Skin epidermis (tissue), 12 donors: ENCODE measurements at regions not wholly inside any gene's neighbourhood (a gene's known extent, or its start where the extent isn't known, plus 50 kb on each side); places are given as distances from the start of the nearest gene placed in this dataset.

Source experiments
- H3K27ac ChIP-seq, 21 experiments: fragments of 200-600 bp; sonication (generic) in 11 of 21; one replicate each; pipeline ENCODE4 v1.5.0; 2020; ENCODE audit warnings: mild to moderate bottlenecking in 3 of 21, inconsistent platforms in 2 of 21, moderate library complexity in 2 of 21
- H3K4me3 ChIP-seq, 7 experiments: fragments of 200-600 bp; sonication (generic) in 2 of 7; one replicate each; pipeline ENCODE4 v1.5.0; 2020; ENCODE audit warnings: inconsistent platforms in 2 of 7, mild to moderate bottlenecking in 2 of 7, moderate library complexity in 1 of 7

GRCh38 chr5:125275725-125276090 lies 529.3 kb upstream of the ZNF608 start:
- Histone ChIP-seq H3K4me3 (no peak overlapping the region), H3K27ac (no peak overlapping the region)

- no peak overlapping the region for H3K4me3 ChIP-seq
These were observed 529.7 kb upstream of the ZNF608 start for GRCh38 chr5:125276096-125276495.

GRCh38 chr5:125277494-125278154 lies 531.2 kb upstream of the ZNF608 start:
- Histone ChIP-seq H3K27ac (no peak overlapping the region), H3K4me3 (no peak overlapping the region)

More at GRCh38 chr5:125276096-125276495, 529.7 kb upstream of the ZNF608 start:
- no peak overlapping the region for H3K27ac ChIP-seq

- H3K4me3 ChIP-seq: no peak overlapping the region
- H3K27ac ChIP-seq: no peak overlapping the region
These were observed 532.3 kb upstream of the ZNF608 start for GRCh38 chr5:125278711-125279110.

GRCh38 chr5:125281667-125282066 lies 535.2 kb upstream of the ZNF608 start:
- no peak overlapping the region for H3K27ac ChIP-seq
- H3K4me3 ChIP-seq: no peak overlapping the region

GRCh38 chr5:125283372-125283771 lies 536.9 kb upstream of the ZNF608 start:
- no peak overlapping the region for H3K27ac ChIP-seq
- H3K4me3 ChIP-seq: no peak overlapping the region

GRCh38 chr5:125286271-125286670 lies 539.8 kb upstream of the ZNF608 start:
- Histone ChIP-seq H3K4me3 (no peak overlapping the region), H3K27ac (no peak overlapping the region)

GRCh38 chr5:125289606-125290005 lies 543.2 kb upstream of the ZNF608 start:
- no peak overlapping the region for H3K27ac ChIP-seq
- no peak overlapping the region for H3K4me3 ChIP-seq

GRCh38 chr5:125290935-125291334 lies 544.5 kb upstream of the ZNF608 start:
- no peak overlapping the region for H3K27ac ChIP-seq
- no peak overlapping the region for H3K4me3 ChIP-seq

- H3K27ac ChIP-seq: no peak overlapping the region
- H3K4me3 ChIP-seq: no peak overlapping the region
These were observed 545.0 kb upstream of the ZNF608 start for GRCh38 chr5:125291447-125291846.

- H3K4me3 ChIP-seq: no peak overlapping the region
These were observed 546.8 kb upstream of the ZNF608 start for GRCh38 chr5:125293223-125293622.

GRCh38 chr5:125293726-125294125 lies 547.3 kb upstream of the ZNF608 start:
- no peak overlapping the region for H3K4me3 ChIP-seq
- no peak overlapping the region for H3K27ac ChIP-seq

More at GRCh38 chr5:125293223-125293622, 546.8 kb upstream of the ZNF608 start:
- H3K27ac ChIP-seq: no peak overlapping the region

- H3K4me3 ChIP-seq: no peak overlapping the region
- H3K27ac ChIP-seq: no peak overlapping the region
These were observed 548.4 kb upstream of the ZNF608 start for GRCh38 chr5:125294844-125295243.

- Histone ChIP-seq H3K27ac (no peak overlapping the region), H3K4me3 (no peak overlapping the region)
These were observed 549.0 kb upstream of the ZNF608 start for GRCh38 chr5:125295405-125295872.

GRCh38 chr5:125298258-125298657 lies 551.8 kb upstream of the ZNF608 start:
- Histone ChIP-seq H3K27ac (no peak overlapping the region), H3K4me3 (no peak overlapping the region)

GRCh38 chr5:125298746-125299379 lies 552.4 kb upstream of the ZNF608 start:
- no peak overlapping the region for H3K27ac ChIP-seq
- H3K4me3 ChIP-seq: no peak overlapping the region

GRCh38 chr5:125301711-125302110 lies 555.3 kb upstream of the ZNF608 start:
- no peak overlapping the region for H3K27ac ChIP-seq
- no peak overlapping the region for H3K4me3 ChIP-seq

GRCh38 chr5:125302577-125302976 lies 556.1 kb upstream of the ZNF608 start:
- no peak overlapping the region for H3K4me3 ChIP-seq
- no peak overlapping the region for H3K27ac ChIP-seq

GRCh38 chr5:125306741-125307140 lies 560.3 kb upstream of the ZNF608 start:
- no peak overlapping the region for H3K27ac ChIP-seq

GRCh38 chr5:125310749-125311148 lies 564.3 kb upstream of the ZNF608 start:
- no peak overlapping the region for H3K27ac ChIP-seq

More at GRCh38 chr5:125306741-125307140, 560.3 kb upstream of the ZNF608 start:
- no peak overlapping the region for H3K4me3 ChIP-seq

GRCh38 chr5:125311743-125312142 lies 565.3 kb upstream of the ZNF608 start:
- no peak overlapping the region for H3K4me3 ChIP-seq
- peak overlapping the region in 2 of 21 experiments; percentile 25 to 29 for H3K27ac ChIP-seq

More at GRCh38 chr5:125310749-125311148, 564.3 kb upstream of the ZNF608 start:
- no peak overlapping the region for H3K4me3 ChIP-seq
